Activated CD8-positive, alpha-beta memory T cell treated with anti-CD3 and anti-CD28 coated beads for 24 hours (primary cell): ENCODE measurements at regions not wholly inside any gene's neighbourhood (a gene's known extent, or its start where the extent isn't known, plus 50 kb on each side); places are given as distances from the start of the nearest gene placed in this dataset.
"Not testable (repeated sequence)": the region's sequence is repeated elsewhere in the genome, so short reads cannot be mapped to it uniquely, and the experiment has no call there.

ENCODE experiments used
- DNase-seq: peaks from one replicate; pipeline ENCODE4 v3.0.0-alpha.2; 2020

DNA sequence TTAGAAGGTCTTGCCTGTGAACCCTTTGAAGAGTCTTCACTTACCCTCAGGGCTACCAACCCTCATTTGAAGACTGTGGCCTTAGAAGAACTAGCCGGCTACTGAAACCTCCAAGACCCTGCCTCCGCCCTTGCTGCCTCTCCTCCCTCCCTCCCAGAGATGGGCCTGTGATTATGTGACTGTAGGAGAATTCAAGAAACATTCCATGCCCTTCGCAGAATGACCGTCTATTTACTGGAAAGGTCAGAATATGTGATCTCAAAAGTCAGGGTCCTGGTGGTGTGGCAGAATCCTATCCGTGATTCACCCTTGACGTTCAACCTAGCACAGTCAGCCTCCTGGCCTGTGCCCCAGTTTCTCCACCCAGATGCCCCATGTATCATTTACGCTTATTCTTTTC lies 109.6 kb downstream of the CTNND1 start:
- DNase-seq, result no peak

DNA sequence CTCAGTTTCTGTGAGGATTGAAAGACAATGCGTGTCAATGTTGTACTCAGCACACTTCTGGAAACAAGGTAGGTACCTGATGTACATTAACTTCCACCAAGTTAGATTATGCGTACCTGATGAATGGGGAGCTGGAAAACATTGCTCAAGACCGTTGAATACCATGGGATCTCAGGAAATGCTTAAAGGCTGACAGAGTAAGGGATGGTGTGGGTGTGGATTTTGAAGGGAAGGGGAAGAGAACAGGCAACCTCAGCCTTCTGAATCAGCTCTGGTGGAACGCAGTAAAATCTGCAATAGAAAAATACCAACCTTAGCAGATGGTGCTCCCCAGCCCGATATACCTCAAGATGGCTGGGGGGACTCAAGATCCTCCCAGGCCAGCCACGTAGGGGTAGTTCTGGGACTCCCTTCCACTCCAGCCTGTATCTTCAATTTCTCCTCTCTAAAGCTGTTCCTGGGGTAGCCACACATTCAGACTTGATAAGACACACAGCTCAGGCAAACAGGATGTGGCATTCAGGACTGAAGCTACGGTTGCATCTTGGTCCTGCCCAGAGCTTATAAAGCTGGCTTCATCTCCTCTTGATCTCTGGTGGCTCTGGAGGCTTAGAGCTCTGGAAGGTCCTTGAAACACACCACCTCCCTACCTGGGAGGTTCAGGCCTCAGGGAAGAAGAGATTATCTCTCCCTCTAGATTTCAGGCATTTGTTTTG lies 111.8 kb downstream of the CTNND1 start:
- no peak for DNase-seq

DNA sequence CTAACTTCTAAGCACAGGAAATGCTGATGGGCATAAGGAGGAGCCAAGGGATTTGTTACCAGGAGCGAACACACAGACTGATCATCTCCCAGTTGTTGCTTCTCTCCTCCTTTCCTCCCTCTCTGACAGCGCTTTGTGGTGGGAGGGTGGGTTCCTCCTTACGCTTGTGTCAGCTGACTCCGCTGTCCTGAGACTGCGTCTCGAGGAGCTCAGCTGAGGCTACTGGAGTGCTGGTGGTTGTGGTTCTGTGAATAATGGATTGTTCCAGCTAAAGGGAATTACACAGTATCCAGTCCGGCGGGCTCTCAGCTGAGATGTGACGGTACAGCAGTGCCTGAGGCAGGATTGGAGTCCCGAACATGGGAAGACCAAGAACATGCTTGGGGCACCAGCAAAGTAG lies 113.4 kb downstream of the CTNND1 start:
- DNase-seq, result no peak

DNA sequence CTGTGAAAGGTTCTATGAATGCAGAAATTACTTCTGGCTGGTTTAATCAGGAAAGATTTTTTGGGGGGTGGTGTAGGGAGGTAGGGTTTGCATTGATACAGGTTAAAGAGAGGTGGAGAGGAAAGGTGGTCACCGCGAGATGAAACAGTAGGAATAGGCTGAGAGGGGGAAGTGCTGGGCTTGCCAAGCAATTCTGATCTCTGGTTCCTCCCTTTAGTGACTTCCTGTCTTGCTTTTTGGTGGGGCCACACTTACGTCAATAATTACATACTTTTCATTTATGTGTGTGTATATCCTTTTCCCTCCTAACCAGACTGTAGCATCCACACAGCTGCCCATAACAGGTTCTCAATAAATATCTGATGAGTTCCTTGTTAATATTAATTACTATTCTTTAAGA lies 120.0 kb downstream of the CTNND1 start:
- DNase-seq, result no peak

DNA sequence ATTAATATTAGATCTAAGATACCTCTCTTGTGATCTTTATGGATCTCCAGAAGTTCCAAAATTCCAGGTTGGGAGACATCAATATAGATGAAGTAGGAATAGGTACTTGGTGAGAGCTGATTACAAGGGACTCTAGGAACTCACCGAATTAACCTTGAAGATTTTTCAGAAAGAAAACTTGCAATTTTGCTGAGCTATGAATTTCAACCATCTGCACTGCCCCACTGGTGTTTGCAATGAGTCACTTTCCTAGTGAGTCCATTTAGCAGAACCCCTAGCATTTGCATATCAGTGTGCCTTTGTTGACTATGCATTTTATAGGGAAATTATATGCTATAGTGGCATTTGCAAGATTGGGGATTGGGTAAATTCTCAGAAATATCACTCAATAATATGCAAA lies 122.0 kb downstream of the CTNND1 start:
- no peak for DNase-seq

DNA sequence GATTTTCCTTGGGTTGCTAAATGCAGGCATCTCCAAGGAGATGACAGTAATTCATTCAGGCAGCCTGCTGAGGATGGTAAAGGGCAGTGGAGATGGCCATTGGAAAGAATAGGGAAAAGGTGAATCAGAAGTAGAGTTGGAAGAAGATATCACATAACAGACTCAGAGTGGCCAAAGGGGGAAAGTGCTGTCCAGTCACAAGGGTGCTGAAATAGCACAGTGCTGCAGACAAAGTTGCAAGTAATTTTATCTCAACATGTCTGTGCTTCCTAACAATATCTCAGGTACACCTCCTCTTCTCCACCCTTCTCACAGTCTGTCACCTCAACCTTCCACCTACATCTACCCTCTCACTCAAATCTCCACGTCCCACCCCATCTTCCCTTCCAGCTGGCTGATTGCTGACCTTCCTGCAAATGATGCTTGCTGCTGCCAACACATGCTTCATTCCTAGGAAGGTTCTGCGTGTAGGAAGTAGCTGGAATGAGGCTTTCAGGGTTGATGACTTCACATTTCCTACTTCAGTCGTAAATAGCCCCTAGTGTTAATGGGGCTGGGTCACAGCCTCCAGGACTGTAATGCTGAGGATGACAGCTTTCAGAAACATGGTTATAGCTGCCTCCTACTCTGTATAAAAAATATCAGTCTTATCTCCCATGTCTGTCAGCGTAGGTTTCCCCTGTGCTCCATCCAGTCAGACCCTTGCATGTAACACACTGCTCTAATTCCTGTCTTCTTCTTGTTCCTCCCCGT lies 123.9 kb downstream of the CTNND1 start:
- DNase-seq, result no peak

DNA sequence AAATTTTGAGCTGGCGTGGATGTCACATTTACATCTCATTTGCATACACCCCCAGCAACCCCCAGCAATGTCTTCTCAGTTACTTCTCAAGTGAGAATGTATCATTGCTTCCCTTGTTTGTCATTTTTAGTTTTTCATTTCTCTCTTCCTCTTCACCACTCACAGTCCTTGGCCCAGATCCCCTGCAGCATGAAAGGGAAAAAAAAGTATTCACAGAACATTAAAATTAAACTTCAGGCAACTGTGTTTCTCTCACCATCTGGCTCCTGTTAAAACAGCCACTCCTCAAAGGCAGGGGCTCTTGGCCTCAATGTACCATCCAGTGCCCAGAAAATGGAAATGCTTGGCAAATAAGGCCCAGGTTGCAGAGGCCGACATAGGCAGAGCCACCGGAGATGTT lies 126.8 kb downstream of the CTNND1 start:
- no peak for DNase-seq

DNA sequence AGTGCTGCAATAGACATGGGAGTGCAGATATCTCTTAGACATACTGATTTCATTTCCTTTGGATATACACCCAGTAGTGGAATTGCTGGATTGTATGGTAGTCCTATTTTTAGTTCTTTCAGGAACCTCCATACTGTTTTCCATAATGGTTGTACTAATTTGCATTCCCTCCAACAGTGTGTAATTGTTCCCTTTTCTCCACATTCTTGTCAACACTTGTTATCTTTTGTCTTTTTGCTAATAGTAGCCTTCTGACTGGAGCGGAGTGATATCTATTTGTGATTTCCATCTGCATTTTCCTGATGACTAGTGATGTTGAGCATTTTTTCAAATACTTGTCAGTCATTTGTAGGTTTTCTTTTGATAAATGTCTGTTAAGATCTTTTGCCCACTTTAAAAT lies 128.9 kb downstream of the CTNND1 start:
- DNase-seq, result no peak

DNA sequence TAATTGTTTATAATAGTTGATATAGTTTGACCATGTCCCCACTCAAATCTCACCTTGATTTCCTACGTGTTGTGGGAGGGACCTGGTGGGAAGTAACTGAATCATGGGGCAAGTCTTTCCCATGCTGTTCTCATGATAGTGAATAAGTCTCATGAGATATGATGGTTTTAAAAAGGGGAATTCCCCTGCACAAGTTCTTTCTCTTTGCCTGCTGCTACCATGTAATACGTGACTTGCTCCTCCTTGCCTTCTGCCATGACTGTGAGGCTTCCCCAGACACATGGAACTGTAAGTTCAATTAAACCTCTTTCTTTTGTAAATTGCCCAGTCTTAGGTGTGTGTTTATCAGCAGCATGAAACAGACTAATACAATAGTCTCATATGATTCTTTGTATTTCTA lies 130.5 kb upstream of the OR9Q1 start:
- not testable (repeated sequence) for DNase-seq

DNA sequence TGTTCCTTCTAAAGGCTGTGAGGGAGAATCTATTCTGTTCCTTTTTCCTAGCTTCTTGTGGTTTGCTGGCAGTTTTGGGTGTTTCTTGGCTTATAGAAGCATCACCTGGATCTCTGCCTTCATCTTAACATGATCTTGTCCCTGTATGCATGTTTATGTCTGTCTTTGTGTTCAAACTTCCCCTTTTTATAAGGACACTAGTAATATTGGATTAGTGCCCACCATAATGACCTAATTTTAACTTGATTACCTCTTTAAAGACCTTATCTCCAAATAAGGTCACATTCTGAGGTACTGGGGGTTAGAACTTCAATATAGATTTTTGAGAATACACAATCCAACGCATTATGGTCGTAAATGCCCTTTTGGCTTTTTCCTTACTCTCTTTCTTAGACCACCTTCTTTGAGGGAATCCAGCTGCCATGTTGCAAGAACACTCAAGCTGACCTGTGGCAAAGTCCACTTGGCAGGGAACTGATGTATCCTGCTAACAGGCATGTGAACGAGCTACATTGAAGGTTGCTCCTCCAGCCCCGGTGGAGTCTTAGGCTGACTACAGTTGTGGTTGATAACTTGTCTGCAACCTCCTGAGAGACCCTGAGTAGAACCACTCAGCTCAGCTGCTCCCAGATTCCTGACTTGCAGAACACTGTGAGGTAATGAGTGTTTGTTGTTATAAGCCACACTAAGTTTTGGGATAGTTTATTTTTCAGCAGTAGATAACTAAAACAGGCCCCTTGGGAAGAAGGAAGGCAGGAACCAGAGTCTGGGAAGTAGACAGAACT lies 127.1 kb upstream of the OR9Q1 start:
- DNase-seq, result no peak

DNA sequence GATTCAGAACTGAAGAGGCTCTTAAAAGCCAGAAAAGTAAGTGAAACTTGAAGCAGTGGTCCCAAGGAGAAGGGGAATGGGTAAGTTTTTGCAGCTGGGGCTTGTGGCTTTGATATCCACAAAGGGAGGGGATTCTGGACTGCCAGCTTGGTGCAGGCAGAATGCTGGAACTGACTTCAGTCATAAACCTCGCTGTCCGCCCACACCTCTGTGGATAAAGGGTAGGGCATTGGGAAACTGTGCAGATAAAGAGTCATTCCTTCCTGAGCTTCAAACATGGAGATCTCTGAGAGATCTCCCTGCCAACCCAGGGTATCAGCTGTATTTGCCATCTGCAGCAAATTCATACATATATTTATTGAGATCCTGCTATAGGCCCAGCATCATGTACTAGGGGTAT lies 124.3 kb upstream of the OR9Q1 start:
- no peak for DNase-seq

DNA sequence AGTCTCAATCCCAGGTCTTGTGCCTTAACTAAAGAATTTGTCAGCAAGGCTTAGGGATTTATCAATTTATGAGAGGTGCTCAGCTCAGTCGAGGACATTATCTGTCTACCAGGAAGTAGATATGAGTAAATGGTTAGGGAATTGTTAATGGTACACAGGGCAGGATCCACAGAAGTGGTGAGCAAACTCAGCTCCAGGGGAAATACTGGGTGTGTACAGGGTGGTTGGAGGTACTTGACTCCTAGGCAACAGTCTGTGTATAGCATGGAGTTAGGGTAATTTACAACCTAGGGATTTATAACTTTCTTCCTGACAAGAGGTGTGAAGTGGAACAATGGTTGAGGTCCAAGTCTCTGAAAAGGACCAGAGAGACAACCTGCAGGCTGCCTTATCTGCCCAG lies 123.4 kb upstream of the OR9Q1 start:
- no peak for DNase-seq

DNA sequence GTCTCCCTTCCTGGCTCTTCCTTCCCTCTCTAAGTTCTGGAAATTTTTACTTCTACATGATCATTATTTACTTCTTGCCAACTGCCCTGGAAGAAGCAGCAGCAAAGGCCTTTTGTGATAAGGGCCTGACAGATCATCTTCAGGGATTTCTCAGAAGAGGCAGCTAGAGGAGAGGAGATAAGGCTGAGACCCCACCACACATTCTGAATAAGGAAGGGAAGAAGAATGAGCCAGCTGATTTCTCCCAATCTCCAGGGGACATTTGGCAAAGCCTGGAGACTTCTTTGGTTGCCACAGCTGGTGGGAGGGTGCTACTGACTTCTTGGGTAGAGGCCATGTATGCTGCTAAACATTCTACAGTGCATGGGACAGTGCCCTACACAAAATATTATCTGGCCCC lies 122.4 kb upstream of the OR9Q1 start:
- no peak for DNase-seq

DNA sequence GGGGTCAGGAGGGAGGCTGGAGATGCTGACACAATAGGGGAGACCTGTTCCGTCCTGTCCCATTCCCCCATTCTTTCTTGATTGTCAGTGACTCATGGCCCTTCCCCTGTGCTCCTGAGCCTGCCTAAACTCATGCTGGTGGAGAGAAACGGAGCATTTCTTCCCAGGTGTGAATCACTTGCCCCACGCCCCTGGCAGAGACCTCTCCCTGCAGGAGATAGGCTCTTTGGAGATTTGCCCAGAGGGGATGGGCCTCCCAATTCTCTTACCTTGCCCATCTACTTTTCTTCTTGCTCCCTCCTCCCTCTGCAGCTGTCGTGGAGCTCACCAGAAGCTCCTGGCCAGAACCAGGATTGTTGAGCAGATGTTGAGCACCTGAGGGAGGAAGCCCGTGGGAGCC lies 121.9 kb upstream of the OR9Q1 start:
- no peak for DNase-seq

DNA sequence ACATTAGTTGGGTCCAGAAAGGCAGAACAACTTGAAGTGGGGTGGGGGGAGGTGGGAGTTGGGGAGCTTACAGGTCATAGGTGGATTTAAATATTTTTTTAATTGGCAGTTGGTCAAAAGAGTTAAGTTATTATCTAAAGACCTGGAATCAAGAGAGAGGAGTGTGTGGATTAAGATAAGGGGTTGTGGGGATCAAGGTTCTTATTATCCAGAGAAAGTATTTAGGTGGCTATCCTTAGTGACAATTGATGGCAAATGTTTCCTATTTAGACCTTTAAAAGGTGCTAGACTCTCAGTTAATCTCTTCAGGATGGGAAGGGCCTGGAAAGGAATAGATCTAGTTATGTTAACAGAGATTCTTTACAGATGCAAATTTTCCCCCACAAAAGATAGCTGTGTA lies 120.7 kb upstream of the OR9Q1 start:
- DNase-seq, result no peak

DNA sequence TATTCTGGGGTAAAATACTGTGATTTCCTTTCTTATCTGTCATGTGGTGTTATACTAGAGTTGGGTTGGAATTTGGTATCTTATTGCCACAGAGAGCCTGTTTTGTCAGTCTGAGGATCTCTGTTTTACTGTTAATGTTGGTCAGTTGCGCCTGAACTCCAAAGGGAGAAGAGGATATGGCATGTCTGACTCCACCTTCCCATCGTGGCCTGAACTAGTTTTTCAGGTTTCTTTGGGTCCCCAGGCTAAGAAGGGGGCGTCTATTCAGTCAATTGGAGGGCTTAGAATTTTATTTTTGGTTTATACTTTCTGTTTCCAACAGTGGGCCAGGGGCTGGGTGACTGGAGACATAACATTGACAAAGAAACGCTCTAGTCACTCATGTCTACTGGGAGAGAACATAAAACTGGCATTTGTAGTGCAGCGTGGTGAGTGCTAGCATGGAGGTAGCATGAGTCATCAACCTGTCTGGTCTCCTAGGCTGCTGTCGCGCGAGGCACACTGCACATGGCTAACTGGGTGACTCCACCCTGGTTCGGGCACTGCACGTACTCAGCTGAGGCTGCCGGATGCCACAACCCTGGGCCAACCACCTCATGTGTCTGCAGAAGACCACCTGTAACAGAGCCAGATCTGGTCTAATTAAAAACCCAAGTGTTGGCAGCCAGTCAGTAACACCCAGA lies 120.1 kb upstream of the OR9Q1 start:
- peak; percentile 65 for DNase-seq

DNA sequence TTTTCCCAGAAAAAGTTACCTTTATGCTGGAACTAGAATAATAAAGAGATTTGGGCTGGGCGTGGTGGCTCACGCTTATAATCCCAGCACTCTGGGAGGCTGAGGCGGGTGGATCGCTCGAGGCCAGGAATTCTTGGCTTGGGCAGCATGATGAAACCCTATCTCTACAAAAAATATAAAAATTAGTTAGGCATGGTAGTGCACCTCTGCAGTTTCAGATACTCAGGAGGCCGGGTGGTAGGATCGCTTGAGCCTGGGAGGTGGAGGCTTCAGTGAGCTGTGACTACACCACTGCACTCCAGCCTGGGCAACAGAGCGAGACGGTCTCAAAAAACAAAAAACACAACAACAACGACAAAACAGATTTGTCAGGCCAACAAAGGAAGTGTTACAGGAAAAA lies 119.3 kb upstream of the OR9Q1 start:
- DNase-seq, result no peak

DNA sequence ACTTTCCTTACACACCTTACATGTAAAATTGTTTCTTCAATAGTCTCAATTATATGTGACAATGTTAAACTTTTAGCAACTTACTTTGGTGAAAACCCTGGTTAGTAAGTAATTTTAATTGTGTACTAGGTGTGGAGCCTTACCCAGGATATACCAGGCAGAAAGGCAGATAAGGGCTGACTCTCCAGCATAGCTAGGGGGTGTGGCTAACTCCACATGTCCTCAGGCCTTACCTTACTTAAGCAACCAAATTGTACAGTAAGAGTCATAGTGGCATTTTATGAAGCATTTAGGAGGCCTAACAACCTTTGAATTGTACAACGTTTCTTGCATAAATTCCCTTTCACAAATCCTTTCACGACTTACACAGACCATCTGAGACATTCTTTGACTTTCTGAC lies 118.2 kb upstream of the OR9Q1 start:
- no peak for DNase-seq

DNA sequence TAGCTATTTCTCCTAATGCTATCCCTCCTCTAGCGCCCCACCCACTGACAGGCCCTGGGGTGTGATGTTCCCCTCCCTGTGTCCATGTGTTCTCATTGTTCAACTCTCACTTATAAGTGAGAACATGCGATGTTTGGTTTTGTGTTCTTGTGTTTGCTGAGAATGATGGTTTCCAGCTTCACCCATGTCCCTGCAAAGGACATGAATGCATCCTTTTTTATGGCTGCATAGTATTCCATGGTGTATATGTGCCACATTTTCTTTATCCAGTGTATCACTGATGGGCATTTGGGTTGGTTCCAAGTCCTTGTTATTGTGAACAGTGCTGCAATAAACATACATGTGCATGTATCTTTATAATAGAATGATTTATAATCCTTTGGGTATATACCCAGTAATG lies 115.3 kb upstream of the OR9Q1 start:
- DNase-seq, result not testable (repeated sequence)

DNA sequence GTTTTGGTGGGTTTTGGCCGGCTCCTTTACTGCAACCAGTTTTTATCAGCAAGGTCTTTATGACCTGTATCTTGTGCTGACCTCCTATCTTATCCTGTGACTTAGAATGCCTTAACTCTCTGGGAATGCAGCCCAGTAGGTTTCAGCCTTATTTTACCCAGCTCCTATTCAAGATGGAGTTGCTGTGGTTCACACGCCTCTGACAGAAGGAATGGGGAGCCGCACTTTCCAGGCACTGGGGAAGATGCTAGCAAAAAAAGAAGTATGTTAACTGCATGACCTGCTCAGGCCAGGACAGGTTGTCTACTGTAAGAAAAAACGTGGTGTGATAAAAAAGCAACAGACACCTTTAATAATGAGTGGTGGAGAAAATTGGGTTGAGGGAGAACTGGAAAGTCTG lies 112.2 kb upstream of the OR9Q1 start:
- not testable (repeated sequence) for DNase-seq

DNA sequence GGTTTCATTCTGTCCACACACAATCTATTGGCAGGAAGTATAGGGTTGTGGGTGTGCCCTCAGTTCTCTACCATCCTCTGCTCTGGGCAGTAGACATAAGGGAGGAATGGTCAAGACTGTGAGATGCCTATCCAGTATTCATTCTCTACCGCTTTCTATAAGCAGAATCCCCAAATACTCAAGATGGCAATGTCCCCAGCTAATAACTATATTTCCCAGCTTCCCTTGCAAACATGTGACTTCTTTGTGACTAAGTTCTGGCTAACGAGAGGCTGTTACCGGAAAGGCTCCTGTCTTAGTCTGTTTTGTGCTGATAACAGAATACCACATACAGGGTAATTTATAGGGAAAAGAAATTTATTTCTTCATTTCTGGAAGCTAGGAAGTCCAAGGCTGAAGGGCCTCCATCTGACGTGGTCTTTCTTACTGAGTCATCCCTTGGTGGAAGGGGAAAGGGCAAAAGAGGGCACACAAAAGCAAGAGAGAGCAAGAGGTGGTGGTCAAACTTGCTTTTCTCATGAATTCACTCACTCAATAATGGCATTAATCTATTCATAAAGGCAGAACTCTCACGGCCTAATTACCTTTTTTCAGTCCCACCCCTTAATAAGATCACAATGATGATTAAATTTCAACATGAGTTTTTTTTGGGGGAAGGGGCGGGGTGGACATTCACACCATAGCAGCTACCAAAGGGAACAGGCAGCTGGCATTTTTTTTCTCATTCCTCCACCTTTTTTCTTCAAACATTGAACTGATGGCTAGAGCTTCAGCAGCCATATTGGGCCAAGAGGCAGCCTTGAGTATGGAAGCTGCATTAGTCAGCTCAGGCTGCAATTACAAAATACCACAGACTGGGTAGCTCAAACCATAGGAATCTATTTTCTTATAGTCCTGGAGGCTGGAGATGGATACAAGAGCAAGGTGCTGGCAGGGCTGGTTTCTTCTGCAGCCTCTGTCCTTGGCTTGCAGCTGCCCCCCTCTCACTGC lies 109.7 kb upstream of the OR9Q1 start:
- no peak for DNase-seq

DNA sequence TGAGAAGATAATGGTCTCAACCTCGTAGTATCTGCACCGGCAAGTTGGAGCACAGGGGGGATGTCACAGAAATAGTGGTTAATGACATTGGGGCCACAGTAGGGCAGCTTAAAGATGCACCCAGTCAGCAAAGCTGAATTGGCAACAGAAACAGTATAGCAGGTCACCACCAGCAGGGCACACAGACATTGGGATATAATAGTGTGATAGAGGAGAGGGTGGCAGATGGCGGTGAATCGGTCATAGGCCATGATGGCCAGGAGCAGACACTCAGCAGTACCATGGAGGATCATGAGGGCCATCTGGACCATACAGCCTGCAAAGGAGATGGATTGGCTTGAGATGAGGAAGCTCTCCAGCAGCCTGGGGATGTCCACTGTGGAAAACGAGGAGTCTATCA lies 106.0 kb upstream of the OR9Q1 start:
- no peak for DNase-seq
